ENCODE measurements at regions not wholly inside any gene's neighbourhood (a gene's known extent, or its start where the extent isn't known, plus 50 kb on each side); places are given as distances from the start of the nearest gene placed in this dataset.
"Not testable (repeated sequence)": the region's sequence is repeated elsewhere in the genome, so short reads cannot be mapped to it uniquely, and the experiment has no call there.

- DNase-seq (ENCODE audit: low read depth) = no peak
Observed at GRCh38 chr11:116698080-116698479, 74.7 kb downstream of the BUD13 start.

DNA sequence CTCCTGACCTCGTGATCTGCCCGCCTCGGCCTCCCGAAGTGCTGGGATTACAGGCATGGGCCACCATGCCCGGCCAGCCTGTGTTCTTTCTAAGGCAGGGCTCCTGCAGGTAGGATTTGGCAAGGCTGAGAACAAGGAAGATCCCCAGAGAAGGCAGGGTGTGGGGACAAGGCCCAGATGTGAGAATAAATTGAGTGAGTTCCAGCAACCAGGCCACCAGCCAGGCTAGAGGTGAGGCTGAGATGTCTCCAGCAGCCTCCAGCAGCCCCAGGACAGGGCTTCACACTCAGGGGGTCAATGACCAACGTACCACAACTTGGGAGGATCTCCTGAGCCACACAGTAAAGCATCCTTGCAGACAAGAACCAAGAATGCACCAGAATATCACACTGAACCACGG is 75.1 kb downstream of the BUD13 start:
- DNase-seq (ENCODE audit: low read depth) = no peak

GRCh38 chr11:116697011-116697410 is 75.8 kb downstream of the BUD13 start:
- DNase-seq (ENCODE audit: low read depth) = no peak

- DNase-seq (ENCODE audit: low read depth) = no peak
Observed at GRCh38 chr11:116696381-116696941, 76.3 kb downstream of the BUD13 start.

DNA sequence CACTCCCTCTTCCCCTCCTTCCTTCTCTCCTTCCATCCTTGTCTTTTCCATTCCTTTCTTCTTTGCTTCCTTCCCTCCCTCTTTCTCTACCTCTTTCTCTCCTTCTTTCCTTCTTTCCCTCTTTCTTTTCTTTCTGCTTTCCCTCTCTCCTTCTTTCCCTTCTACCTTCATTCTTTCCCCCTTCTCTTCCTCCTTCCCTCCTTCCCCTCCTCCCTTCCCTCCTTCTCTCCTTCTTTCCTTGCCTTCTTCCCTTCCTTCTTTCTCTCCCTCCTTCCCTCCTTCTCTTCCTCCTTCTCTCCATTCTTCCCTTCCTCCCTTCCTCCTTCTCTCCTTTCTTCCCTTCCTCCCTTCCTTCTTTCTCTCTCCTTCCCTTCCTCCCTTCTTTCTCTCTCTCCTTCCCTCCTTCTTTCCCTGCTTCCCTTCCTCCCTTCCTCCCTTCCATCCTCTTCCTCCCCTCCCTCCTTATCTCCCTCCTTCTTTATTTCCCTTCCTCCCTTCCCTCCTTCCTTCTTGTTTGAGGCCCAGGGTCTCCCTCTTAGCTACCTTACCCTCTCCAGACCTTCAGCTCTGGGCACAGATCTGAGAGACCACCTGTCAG is 77.0 kb downstream of the BUD13 start:
- no peak for DNase-seq (ENCODE audit: low read depth)

GRCh38 chr11:116694815-116695590 is 77.8 kb downstream of the BUD13 start:
- DNase-seq (ENCODE audit: low read depth) = no peak

- DNase-seq (ENCODE audit: low read depth) = no peak
Observed at GRCh38 chr11:116694349-116694725, 78.5 kb downstream of the BUD13 start.

DNA sequence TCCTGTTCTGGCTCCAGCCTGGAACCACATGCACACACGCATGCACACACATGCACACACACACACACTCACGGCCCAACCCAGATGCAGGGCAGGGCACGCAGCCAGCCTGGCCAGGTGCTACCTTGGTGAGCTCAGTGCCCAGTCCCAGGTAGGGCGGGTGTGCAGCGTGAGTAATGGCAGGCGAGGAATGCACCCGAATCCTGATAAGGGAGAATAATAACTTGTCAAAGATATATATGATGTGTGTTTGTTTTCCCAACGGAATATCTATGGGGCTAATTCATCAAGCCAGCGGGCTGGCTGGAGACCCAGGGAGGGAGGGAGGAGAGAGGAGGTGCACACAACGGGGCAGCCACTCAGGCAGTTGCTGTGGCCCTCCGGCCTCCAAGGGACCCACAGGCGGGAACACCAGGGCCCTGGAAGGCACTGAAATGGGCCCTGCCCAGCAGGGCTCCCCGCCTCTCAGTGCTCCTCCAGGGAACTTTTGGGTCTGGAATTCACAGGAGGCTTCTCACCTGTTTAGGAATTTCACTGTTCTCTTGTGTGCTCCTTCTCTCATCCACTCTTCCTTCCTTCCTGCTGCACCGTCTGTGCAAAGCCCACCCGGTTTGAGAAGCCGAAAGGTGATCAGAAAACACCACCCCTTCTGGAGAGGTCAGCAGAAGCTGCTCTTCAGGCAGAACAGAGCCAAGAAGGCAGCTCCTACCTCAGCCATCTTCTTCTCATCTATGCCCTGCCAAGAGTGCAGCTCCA is 79.0 kb downstream of the BUD13 start:
- DNase-seq (ENCODE audit: low read depth) = no peak

DNA sequence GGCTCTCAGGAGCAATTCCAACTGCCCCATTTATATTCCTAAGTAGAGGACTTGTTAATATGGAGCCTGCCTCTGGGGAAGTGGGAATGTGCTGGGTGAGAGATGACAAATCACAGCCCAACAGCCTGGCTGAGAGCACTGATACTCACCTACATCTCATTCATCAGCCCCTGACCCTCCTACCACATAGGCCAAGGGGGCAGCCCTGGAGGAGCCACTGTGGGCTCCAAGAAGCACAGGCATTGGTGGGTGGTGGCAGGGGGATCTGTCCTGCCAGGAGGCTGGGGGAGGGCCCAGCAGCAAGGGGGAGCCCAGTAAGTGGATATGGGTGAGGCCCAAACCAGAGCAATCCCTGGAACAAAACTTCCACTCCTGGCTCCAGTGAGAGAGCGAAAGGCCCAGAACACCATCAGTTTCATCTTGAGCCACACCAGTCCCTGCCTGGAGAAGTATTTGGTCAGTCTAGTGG is 79.7 kb downstream of the BUD13 start:
- DNase-seq (ENCODE audit: low read depth) = no peak

GRCh38 chr11:116692318-116693101 is 80.3 kb downstream of the BUD13 start:
- no peak for DNase-seq (ENCODE audit: low read depth)

DNA sequence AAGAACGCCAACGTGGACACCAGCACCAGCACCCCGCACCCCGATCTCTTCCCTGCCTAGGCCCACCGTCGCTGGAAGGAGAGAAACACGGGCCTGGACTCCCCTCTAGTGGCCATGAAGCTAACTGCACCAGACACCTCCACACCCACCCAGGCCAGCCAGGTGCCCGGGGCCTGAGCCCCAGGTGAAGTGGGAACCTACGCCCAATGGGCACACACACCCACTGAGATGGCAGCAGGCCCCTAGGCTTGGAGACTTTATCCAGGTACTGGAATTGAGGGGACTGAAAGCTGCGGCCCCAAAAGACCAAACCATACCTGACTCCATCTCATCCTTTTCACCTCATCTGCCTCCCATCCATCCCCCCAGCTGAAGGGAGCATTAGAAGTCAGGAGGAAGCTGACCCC is 81.0 kb downstream of the BUD13 start:
- peak; percentile 29 for DNase-seq (ENCODE audit: low read depth)

GRCh38 chr11:116690611-116691010 is 82.2 kb downstream of the BUD13 start:
- no peak for DNase-seq (ENCODE audit: low read depth)

- DNase-seq (ENCODE audit: low read depth) = no peak
Observed at GRCh38 chr11:116689413-116690127, 83.2 kb downstream of the BUD13 start.

GRCh38 chr11:116688202-116688540 is 84.6 kb downstream of the BUD13 start:
- no peak for DNase-seq (ENCODE audit: low read depth)

DNA sequence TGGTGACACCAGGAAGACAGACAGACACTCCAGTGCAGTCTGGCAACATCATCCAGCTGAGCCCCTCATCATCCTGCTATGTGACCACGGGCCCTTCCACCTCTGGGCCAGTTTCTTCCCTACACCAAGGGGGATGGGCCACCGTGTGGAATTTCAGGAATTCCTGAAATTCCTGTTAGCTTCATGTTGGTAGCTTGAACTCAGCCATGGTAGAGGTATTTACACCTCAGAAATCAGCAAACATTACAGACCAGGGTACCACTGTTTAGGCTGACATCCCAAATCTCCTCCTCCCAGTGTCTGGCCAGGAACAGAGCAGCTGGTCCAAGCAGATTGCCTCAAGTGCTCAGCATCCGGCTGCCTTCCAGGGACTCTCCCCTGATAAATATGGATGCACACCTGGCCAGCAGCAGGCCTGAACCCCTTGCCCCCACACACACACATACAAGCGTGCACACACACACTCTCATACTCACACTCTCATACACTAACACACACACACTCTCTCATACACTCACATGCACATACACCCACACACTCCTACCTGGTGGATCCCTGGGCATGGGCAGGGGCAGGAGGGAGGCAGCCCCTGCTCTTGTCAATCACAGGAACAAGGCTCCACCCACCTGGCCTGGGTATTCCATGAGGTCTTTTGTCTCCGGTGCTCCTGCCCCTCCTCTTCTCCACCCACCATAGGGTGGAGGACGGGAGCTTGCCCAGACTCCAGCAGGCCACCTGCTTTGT is 85.2 kb downstream of the BUD13 start:
- DNase-seq (ENCODE audit: low read depth) = no peak

GRCh38 chr11:116686866-116687265 is 85.9 kb downstream of the BUD13 start:
- DNase-seq (ENCODE audit: low read depth) = no peak

GRCh38 chr11:116683982-116684381 is 88.8 kb downstream of the BUD13 start:
- DNase-seq (ENCODE audit: low read depth) = no peak

GRCh38 chr11:116680349-116681125 is 92.2 kb downstream of the BUD13 start:
- DNase-seq (ENCODE audit: low read depth) = no peak

DNA sequence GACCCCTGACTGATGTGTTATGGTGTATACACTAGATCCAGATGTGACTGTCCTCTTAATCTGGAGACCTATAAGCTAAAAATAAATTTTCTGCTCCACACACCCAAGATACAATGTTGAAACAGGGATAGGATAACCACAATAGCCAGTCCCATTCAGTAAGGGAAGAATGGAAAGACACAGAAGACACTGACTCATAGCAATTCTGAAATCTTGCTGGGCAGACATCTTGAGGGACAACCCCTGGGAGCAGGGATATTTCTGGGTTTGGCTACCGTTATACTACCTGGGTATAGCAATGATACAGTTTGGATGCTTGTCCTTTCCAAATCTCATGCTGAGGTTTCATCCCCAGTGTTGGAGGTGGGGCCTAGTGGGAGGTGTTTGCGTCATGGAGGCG is 93.9 kb downstream of the BUD13 start:
- no peak for DNase-seq (ENCODE audit: low read depth)

DNA sequence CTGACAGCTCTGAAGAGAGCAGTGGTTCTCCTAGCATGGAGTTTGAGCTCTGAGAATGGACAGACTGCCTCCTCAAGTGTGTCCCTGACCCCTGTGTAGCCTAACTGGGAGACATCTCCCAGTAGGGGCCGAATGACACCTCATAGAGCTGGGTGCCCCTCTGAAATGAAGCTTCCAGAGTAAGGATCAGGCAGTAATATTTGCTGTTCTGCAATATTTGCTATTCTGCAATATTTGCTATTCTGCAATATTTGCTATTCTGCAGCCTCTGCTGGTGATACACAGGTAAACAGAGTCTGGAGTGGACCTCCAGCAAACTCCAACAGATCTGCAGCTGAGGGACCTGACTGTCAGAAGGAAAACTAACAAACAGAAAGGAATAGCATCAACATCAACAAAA is 105.5 kb downstream of the BUD13 start:
- DNase-seq (ENCODE audit: low read depth) = not testable (repeated sequence)
